ENCODE measurements at regions not wholly inside any gene's neighbourhood (a gene's known extent, or its start where the extent isn't known, plus 50 kb on each side); places are given as distances from the start of the nearest gene placed in this dataset.

GRCh38 chr7:96424411-96424810, 102.5 kb upstream of the SLC25A13 start:
- TF ChIP-seq, protein P1, sequence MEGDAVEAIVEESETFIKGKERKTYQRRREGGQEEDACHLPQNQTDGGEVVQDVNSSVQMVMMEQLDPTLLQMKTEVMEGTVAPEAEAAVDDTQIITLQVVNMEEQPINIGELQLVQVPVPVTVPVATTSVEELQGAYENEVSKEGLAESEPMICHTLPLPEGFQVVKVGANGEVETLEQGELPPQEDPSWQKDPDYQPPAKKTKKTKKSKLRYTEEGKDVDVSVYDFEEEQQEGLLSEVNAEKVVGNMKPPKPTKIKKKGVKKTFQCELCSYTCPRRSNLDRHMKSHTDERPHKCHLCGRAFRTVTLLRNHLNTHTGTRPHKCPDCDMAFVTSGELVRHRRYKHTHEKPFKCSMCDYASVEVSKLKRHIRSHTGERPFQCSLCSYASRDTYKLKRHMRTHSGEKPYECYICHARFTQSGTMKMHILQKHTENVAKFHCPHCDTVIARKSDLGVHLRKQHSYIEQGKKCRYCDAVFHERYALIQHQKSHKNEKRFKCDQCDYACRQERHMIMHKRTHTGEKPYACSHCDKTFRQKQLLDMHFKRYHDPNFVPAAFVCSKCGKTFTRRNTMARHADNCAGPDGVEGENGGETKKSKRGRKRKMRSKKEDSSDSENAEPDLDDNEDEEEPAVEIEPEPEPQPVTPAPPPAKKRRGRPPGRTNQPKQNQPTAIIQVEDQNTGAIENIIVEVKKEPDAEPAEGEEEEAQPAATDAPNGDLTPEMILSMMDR (IDR thresholded peaks at IDR 0.05): no peak
- TF ChIP-seq POLR2A (IDR thresholded peaks at IDR 0.05; ENCODE audit: low read depth) (no peak), EP300 (IDR thresholded peaks at IDR 0.05) (no peak), POLR2AphosphoS5 (IDR thresholded peaks at IDR 0.05) (no peak)
